ENCODE measurements at regions not wholly inside any gene's neighbourhood (a gene's known extent, or its start where the extent isn't known, plus 50 kb on each side); places are given as distances from the start of the nearest gene placed in this dataset.

GRCh38 chr10:128922619-128923196 is 544.3 kb upstream of the MGMT start:
- TF ChIP-seq CTCF (IDR thresholded peaks at IDR 0.05) (no peak), JUND (IDR thresholded peaks at IDR 0.05) (no peak), YY1 (IDR thresholded peaks at IDR 0.05; ENCODE audit: low read depth) (no peak), POLR2AphosphoS5 (IDR thresholded peaks at IDR 0.05; ENCODE audit: low read depth, low read length) (no peak), PBX3 (IDR thresholded peaks at IDR 0.05) (no peak), USF1 (IDR thresholded peaks at IDR 0.05; ENCODE audit: borderline replicate concordance, low read depth) (no peak), REST (IDR thresholded peaks at IDR 0.05; ENCODE audit: low read depth, low read length) (no peak), CHD2 (IDR thresholded peaks at IDR 0.05; ENCODE audit: low read length, partially characterized antibody) (no peak), RCOR1 (IDR thresholded peaks at IDR 0.05; ENCODE audit: low read length) (no peak), GABPA (IDR thresholded peaks at IDR 0.05; ENCODE audit: low read depth) (no peak), TCF12 (IDR thresholded peaks at IDR 0.05) (no peak), EZH2phosphoT487 (IDR thresholded peaks at IDR 0.05; ENCODE audit: borderline replicate concordance, low read depth) (no peak), MXI1 (IDR thresholded peaks at IDR 0.05; ENCODE audit: low read depth, low read length) (no peak), USF2 (IDR thresholded peaks at IDR 0.05; ENCODE audit: borderline replicate concordance, low read depth, low read length) (no peak)
